ENCODE measurements at regions not wholly inside any gene's neighbourhood (a gene's known extent, or its start where the extent isn't known, plus 50 kb on each side); places are given as distances from the start of the nearest gene placed in this dataset.

GRCh38 chr5:19342942-19343341 lies 645.1 kb downstream of the CDH18 start:
- no peak for TF ChIP-seq TOX (CRISPR knock-in tag; IDR thresholded peaks at IDR 0.05; ENCODE audit: borderline replicate concordance)
- TF ChIP-seq ZFP3 (CRISPR knock-in tag; IDR thresholded peaks at IDR 0.05): no peak
- TF ChIP-seq ZFP30 (CRISPR knock-in tag; IDR thresholded peaks at IDR 0.05): no peak
- no peak for TF ChIP-seq ZNF70 (CRISPR knock-in tag; IDR thresholded peaks at IDR 0.05)
- no peak for TF ChIP-seq ZNF8 (CRISPR knock-in tag; IDR thresholded peaks at IDR 0.05)
- TF ChIP-seq TCF4 (CRISPR knock-in tag; IDR thresholded peaks at IDR 0.05; ENCODE audit: borderline replicate concordance): no peak
- no peak for TF ChIP-seq POU6F1 (CRISPR knock-in tag; IDR thresholded peaks at IDR 0.05; ENCODE audit: borderline replicate concordance, low read depth)
- TF ChIP-seq RARB (CRISPR knock-in tag; IDR thresholded peaks at IDR 0.05): no peak
- no peak for TF ChIP-seq ARNTL (CRISPR knock-in tag; IDR thresholded peaks at IDR 0.05; ENCODE audit: borderline replicate concordance, low read depth)
- no peak for TF ChIP-seq PATZ1 (CRISPR knock-in tag; IDR thresholded peaks at IDR 0.05; ENCODE audit: borderline replicate concordance)
- TF ChIP-seq OSR1 (CRISPR knock-in tag; IDR thresholded peaks at IDR 0.05): no peak
